ENCODE measurements at regions not wholly inside any gene's neighbourhood (a gene's known extent, or its start where the extent isn't known, plus 50 kb on each side); places are given as distances from the start of the nearest gene placed in this dataset.

- Histone ChIP-seq H3K27me3 (peaks cover 0 to 16% (median 9%) of the 10 kb centered on the region in 3 donors), H3K27ac (no peak overlapping the region), H3K4me1 (no peaks in the 10 kb centered on the region), H3K9me3 (no peaks in the 10 kb centered on the region), H3K4me3 (no peak overlapping the region), H3K36me3 (no peaks in the 10 kb centered on the region)
- in situ Hi-C loops (cut with MboI; ENCODE audit: low sequenced_read_pairs in 4 of 4), result no loop called here
- no peak for TF ChIP-seq POLR2A (IDR thresholded peaks at IDR 0.05)
- TF ChIP-seq CTCF (IDR thresholded peaks at IDR 0.05 in 4 of 5, conservative IDR thresholded peaks at IDR 0.05 in 1 of 5), result peak in 4 of 5 experiments; percentile 26 to 54 (median 28)
- no peak for DNase-seq
- ATAC-seq, result no peak
- intact Hi-C loops (cut with DNase I; ENCODE audit: low total_unique reads), result no loop called here
These were observed 467.5 kb downstream of the PTPRU start for GRCh38 chr1:29703596-29704370.

- H3K4me3 ChIP-seq, result no peak overlapping the region
- no peak for TF ChIP-seq CTCF (IDR thresholded peaks at IDR 0.05 in 4 of 5, conservative IDR thresholded peaks at IDR 0.05 in 1 of 5)
- no peak for TF ChIP-seq POLR2A (IDR thresholded peaks at IDR 0.05)
- in situ Hi-C loops (cut with MboI; ENCODE audit: low sequenced_read_pairs in 4 of 4) (no loop called here), intact Hi-C loops (cut with DNase I; ENCODE audit: low total_unique reads) (no loop called here)
- H3K36me3 ChIP-seq, result no peaks in the 10 kb centered on the region
- peaks cover 0 to 6% (median 5%) of the 10 kb centered on the region in 3 donors for H3K27me3 ChIP-seq
- DNase-seq (no peak), ATAC-seq (no peak)
- H3K4me1 ChIP-seq, result no peaks in the 10 kb centered on the region
- no peaks in the 10 kb centered on the region for H3K9me3 ChIP-seq
- no peak overlapping the region for H3K27ac ChIP-seq
These were observed 464.2 kb downstream of the PTPRU start for GRCh38 chr1:29700491-29700890.

GRCh38 chr1:29698626-29699025 is 462.3 kb downstream of the PTPRU start:
- in situ Hi-C loops (cut with MboI; ENCODE audit: low sequenced_read_pairs in 4 of 4) (no loop called here), intact Hi-C loops (cut with DNase I; ENCODE audit: low total_unique reads) (no loop called here)
- DNase-seq, result no peak

GRCh38 chr1:29698033-29698432 is 461.7 kb downstream of the PTPRU start:
- intact Hi-C loops (cut with DNase I; ENCODE audit: low total_unique reads) (no loop called here), in situ Hi-C loops (cut with MboI; ENCODE audit: low sequenced_read_pairs in 4 of 4) (no loop called here)
- no peaks in the 10 kb centered on the region for H3K9me3 ChIP-seq
- no peaks in the 10 kb centered on the region for H3K4me1 ChIP-seq
- H3K36me3 ChIP-seq, result no peaks in the 10 kb centered on the region
- H3K4me3 ChIP-seq, result no peak overlapping the region
- ATAC-seq (no peak), DNase-seq (no peak)
- TF ChIP-seq POLR2A (IDR thresholded peaks at IDR 0.05) (no peak), CTCF (IDR thresholded peaks at IDR 0.05 in 4 of 5, conservative IDR thresholded peaks at IDR 0.05 in 1 of 5) (no peak)
- no peak overlapping the region for H3K27ac ChIP-seq
- H3K27me3 ChIP-seq, result peaks cover 0 to 6% (median 0%) of the 10 kb centered on the region in 3 donors

More at GRCh38 chr1:29698626-29699025, 462.3 kb downstream of the PTPRU start:
- H3K27me3 ChIP-seq, result peaks cover 0 to 6% (median 0%) of the 10 kb centered on the region in 3 donors
- H3K9me3 ChIP-seq, result no peaks in the 10 kb centered on the region
- ATAC-seq, result no peak
- H3K4me3 ChIP-seq, result no peak overlapping the region
- no peaks in the 10 kb centered on the region for H3K4me1 ChIP-seq
- TF ChIP-seq POLR2A (IDR thresholded peaks at IDR 0.05) (no peak), CTCF (IDR thresholded peaks at IDR 0.05 in 4 of 5, conservative IDR thresholded peaks at IDR 0.05 in 1 of 5) (no peak)
- no peaks in the 10 kb centered on the region for H3K36me3 ChIP-seq
- no peak overlapping the region for H3K27ac ChIP-seq

Measured in gastrocnemius medialis (tissue), 4 donors.